ENCODE measurements at regions not wholly inside any gene's neighbourhood (a gene's known extent, or its start where the extent isn't known, plus 50 kb on each side); places are given as distances from the start of the nearest gene placed in this dataset.

- TF ChIP-seq CTCF (IDR thresholded peaks at IDR 0.05; ENCODE audit: borderline replicate concordance, extremely low read depth, low read length, poor library complexity, severe bottlenecking) = no peak
- TF ChIP-seq EZH2 (IDR thresholded peaks at IDR 0.05; ENCODE audit: borderline replicate concordance, low read depth, low read length, severe bottlenecking) = no peak
Observed at GRCh38 chr2:21429747-21430146, 306.0 kb downstream of the TDRD15 start.

Measured in DND-41 (cell line).